CD8-positive, alpha-beta memory T cell (primary cell): ENCODE measurements at regions not wholly inside any gene's neighbourhood (a gene's known extent, or its start where the extent isn't known, plus 50 kb on each side); places are given as distances from the start of the nearest gene placed in this dataset.

Experiments used
- CTCF ChIA-PET: fragments of 350-600 bp; sonication (Branson Sonifier 250); formaldehyde crosslinking; loops from one replicate; lab custom pipeline; 2021; ENCODE audit warnings: antibody characterized with exemption; lab: Charles Lee
- POLR2A ChIA-PET: fragments of 350-600 bp; sonication (Branson Sonifier 250); formaldehyde crosslinking; loops from one replicate; lab custom pipeline; 2021; ENCODE audit warnings: antibody characterized with exemption; lab: Charles Lee
- DNase-seq, 5 donors: peaks; one replicate each; pipeline versions ENCODE4 v3.0.0 to v3.0.0-alpha.2; 2020 to 2022; ENCODE audit warnings: mixed read lengths in 1 of 5
- H3K27ac ChIP-seq: one replicate; pipeline ENCODE4 v1.7.0; 2013; ENCODE audit warnings: low read depth, mild to moderate bottlenecking, low read length, moderate library complexity
- H3K27me3 ChIP-seq: 2 replicates; pipeline ENCODE4 v1.7.0; 2013; ENCODE audit warnings: low read length, mild to moderate bottlenecking; ENCODE audit not compliant: insufficient read depth, poor library complexity, severe bottlenecking
- H3K36me3 ChIP-seq: 2 replicates; pipeline ENCODE4 v1.7.0; 2013; ENCODE audit warnings: mild to moderate bottlenecking, low read length, moderate library complexity; ENCODE audit not compliant: insufficient read depth
- H3K4me1 ChIP-seq: 2 replicates; pipeline ENCODE4 v1.7.0; 2013; ENCODE audit warnings: mild to moderate bottlenecking, low read length, moderate library complexity; ENCODE audit not compliant: insufficient read depth
- H3K4me3 ChIP-seq: 2 replicates; pipeline ENCODE4 v1.7.0; 2013; ENCODE audit warnings: mild to moderate bottlenecking, low read length
- H3K9me3 ChIP-seq: 2 replicates; pipeline ENCODE4 v1.7.0; 2013; ENCODE audit warnings: mild to moderate bottlenecking, low read length
- H3K27ac Mint-ChIP-seq, 8 donors: one replicate each; pipeline ENCODE4 v1.8.0; 2020 to 2021; ENCODE audit warnings: mixed read lengths in 8 of 8, mild to moderate bottlenecking in 6 of 8, inconsistent platforms in 3 of 8, moderate library complexity in 3 of 8
- H3K27me3 Mint-ChIP-seq, 2 donors: one replicate each; pipeline ENCODE4 v1.8.0; 2020 to 2021; ENCODE audit warnings: mixed read lengths in 2 of 2, mild to moderate bottlenecking in 1 of 2, moderate library complexity in 1 of 2
- H3K36me3 Mint-ChIP-seq, 3 donors: one replicate each; pipeline ENCODE4 v1.8.0; 2020 to 2021; ENCODE audit warnings: mixed read lengths in 3 of 3, inconsistent platforms in 1 of 3, mild to moderate bottlenecking in 1 of 3
- H3K4me1 Mint-ChIP-seq, 3 donors: one replicate each; pipeline ENCODE4 v1.8.0; 2020 to 2021; ENCODE audit warnings: mixed read lengths in 3 of 3, inconsistent platforms in 1 of 3, mild to moderate bottlenecking in 1 of 3
- H3K4me3 Mint-ChIP-seq, 7 donors: one replicate each; pipeline ENCODE4 v1.8.0; 2020 to 2021; ENCODE audit warnings: mixed read lengths in 7 of 7, mild to moderate bottlenecking in 6 of 7, moderate library complexity in 4 of 7, inconsistent platforms in 2 of 7
- H3K9me3 Mint-ChIP-seq, 5 donors: one replicate each; pipeline ENCODE4 v1.8.0; 2020 to 2022; ENCODE audit warnings: mixed read lengths in 5 of 5, mild to moderate bottlenecking in 3 of 5, moderate library complexity in 2 of 5, inconsistent platforms in 1 of 5

GRCh38 chr20:17795501-17796071, 95.8 kb downstream of the BANF2 start:
- POLR2A ChIA-PET = no interaction called here
- Histone ChIP-seq H3K36me3 (no peaks in the 10 kb centered on the region), H3K4me1 (no peaks in the 10 kb centered on the region), H3K9me3 (no peaks in the 10 kb centered on the region), H3K27ac (no peak overlapping the region), H3K27me3 (no peaks in the 10 kb centered on the region), H3K4me3 (no peak overlapping the region)
- peaks cover 0 to 10% (median 2%) of the 10 kb centered on the region in 5 donors for H3K9me3 Mint-ChIP-seq
- H3K27ac Mint-ChIP-seq = no peak overlapping the region
- CTCF ChIA-PET = no interaction called here
- H3K27me3 Mint-ChIP-seq = peaks cover 7 to 31% of the 10 kb centered on the region in 2 donors
- H3K36me3 Mint-ChIP-seq = peaks cover 0 to 7% (median 0%) of the 10 kb centered on the region in 3 donors
- no peak for DNase-seq
- H3K4me3 Mint-ChIP-seq = no peak overlapping the region
- peaks cover 0 to 4% (median 3%) of the 10 kb centered on the region in 3 donors for H3K4me1 Mint-ChIP-seq

DNA sequence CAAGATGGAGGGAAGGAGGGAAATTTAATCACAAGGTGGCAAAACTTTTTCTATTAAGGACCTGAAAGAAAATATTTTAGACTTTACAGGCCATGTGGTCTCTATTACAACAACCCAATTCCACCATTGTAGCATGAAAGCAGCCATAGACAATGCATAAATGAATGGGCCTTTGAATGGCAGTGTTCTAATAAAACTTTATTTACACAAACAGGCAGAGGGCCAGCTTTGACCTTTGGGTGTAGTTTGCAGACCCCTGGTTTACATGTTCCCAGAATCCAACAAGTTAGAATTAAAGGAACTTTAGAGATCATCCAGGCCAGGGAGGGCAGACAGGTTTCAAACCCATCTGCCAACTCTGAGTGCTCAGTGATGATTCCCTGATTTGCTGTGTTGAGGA, 95.2 kb downstream of the BANF2 start:
- H3K36me3 Mint-ChIP-seq = peaks cover 0 to 7% (median 0%) of the 10 kb centered on the region in 3 donors
- H3K9me3 ChIP-seq = no peaks in the 10 kb centered on the region
- no peak for DNase-seq
- H3K27ac Mint-ChIP-seq = no peak overlapping the region
- no peaks in the 10 kb centered on the region for H3K27me3 ChIP-seq
- H3K4me1 ChIP-seq = no peaks in the 10 kb centered on the region
- H3K36me3 ChIP-seq = no peaks in the 10 kb centered on the region
- H3K27me3 Mint-ChIP-seq = peaks cover 8 to 32% of the 10 kb centered on the region in 2 donors
- CTCF ChIA-PET = no interaction called here
- POLR2A ChIA-PET = no interaction called here
- H3K4me3 Mint-ChIP-seq = no peak overlapping the region
- H3K4me1 Mint-ChIP-seq = peaks cover 0 to 4% (median 3%) of the 10 kb centered on the region in 3 donors
- H3K9me3 Mint-ChIP-seq = peaks cover 0 to 10% (median 2%) of the 10 kb centered on the region in 5 donors
- no peak overlapping the region for H3K4me3 ChIP-seq
- H3K27ac ChIP-seq = no peak overlapping the region

DNA sequence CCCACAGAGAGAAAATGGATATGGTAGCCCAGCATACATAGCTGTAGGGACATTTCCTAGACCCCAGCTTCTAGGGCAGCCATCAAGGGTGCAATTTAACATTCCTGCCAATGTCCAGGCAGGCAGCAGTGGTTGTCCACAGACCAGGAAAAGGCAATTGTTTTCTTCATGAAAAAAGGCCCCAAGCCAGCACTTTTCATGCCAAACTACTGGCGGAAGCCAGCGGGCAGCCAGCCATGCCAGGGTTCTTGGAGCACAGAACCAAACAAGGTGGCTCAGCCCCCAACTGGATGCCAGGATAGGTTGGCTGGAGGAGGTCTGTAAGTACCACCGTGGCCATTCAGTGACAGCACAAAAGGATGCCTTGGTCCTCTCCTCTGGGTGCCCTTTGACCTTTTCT, 94.6 kb downstream of the BANF2 start:
- no peak overlapping the region for H3K4me3 Mint-ChIP-seq
- no peaks in the 10 kb centered on the region for H3K36me3 ChIP-seq
- peaks cover 10 to 28% of the 10 kb centered on the region in 2 donors for H3K27me3 Mint-ChIP-seq
- H3K9me3 Mint-ChIP-seq = peaks cover 0 to 7% (median 2%) of the 10 kb centered on the region in 5 donors
- H3K4me1 Mint-ChIP-seq = peaks cover 0 to 4% (median 3%) of the 10 kb centered on the region in 3 donors
- peaks cover 0 to 7% (median 0%) of the 10 kb centered on the region in 3 donors for H3K36me3 Mint-ChIP-seq
- H3K4me3 ChIP-seq = no peak overlapping the region
- ChIA-PET CTCF (no interaction called here), POLR2A (no interaction called here)
- no peak overlapping the region for H3K27ac ChIP-seq
- DNase-seq = no peak
- no peaks in the 10 kb centered on the region for H3K9me3 ChIP-seq
- H3K27me3 ChIP-seq = no peaks in the 10 kb centered on the region
- no peaks in the 10 kb centered on the region for H3K4me1 ChIP-seq
- no peak overlapping the region for H3K27ac Mint-ChIP-seq

DNA sequence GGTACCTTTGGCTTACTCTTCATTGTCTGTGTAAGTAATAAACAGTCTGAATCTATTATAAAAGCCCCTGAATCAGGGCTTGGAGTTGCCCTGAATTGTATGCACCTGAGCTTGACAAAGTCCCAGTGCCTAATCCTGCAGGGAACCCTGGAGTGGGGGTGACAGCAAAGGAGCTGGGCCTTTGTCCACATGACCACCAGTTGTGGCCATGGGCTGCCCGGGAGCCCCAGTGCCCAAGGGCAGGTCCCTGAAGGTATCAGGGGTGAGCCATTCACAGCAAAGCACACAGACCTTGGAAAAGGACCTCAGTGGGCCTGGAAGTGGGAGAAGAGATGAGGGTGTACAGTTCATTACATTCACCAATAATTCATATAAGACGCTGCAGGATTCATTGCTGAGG, 94.2 kb downstream of the BANF2 start:
- no peaks in the 10 kb centered on the region for H3K4me1 ChIP-seq
- peaks cover 0 to 4% (median 3%) of the 10 kb centered on the region in 3 donors for H3K4me1 Mint-ChIP-seq
- POLR2A ChIA-PET = no interaction called here
- peaks cover 0 to 6% (median 0%) of the 10 kb centered on the region in 3 donors for H3K36me3 Mint-ChIP-seq
- peaks cover 10 to 23% of the 10 kb centered on the region in 2 donors for H3K27me3 Mint-ChIP-seq
- no peak for DNase-seq
- CTCF ChIA-PET = no interaction called here
- H3K4me3 ChIP-seq = no peak overlapping the region
- no peaks in the 10 kb centered on the region for H3K9me3 ChIP-seq
- H3K27ac Mint-ChIP-seq = no peak overlapping the region
- H3K27me3 ChIP-seq = no peaks in the 10 kb centered on the region
- H3K36me3 ChIP-seq = no peaks in the 10 kb centered on the region
- H3K4me3 Mint-ChIP-seq = no peak overlapping the region
- peaks cover 0 to 4% (median 2%) of the 10 kb centered on the region in 5 donors for H3K9me3 Mint-ChIP-seq
- H3K27ac ChIP-seq = no peak overlapping the region

DNA sequence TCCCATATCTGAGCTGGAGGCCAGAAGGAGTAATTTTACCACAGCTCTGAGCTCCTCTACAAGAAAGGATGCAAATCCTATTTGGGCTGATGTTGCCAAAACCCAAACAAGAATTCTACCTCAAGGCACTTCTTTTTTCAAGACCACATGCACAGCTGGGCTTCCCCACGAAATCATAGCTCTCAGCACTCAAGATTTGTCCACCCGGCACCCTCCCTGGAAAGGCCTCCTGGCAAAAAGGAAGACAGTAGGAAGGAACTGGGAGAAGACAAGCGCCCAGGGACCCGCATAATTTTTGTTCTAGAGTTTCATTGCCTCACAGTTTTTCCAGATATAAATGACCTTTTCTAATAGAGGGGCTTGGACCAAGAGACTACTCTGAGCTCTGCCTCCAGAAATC, 90.5 kb downstream of the BANF2 start:
- POLR2A ChIA-PET = no interaction called here
- CTCF ChIA-PET = no interaction called here

DNA sequence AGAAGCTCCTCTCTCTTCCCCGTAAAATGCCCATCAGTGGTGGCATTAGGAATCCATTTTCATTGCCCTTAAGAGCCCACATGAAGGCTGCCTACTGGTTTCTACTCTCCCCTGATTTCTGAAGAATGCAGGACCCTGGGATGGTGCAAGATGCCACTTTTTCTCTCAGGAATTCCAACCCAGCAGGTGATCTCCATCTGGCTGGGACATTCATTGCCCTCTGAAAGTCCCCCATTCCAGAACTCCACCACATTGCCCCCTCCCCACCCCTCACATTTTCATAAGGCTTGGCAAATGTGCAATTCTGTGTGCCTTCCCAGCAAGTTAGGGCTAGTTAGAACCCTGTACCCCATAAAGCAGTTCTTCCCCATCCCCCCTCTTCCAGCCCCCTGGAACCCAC, 88.0 kb downstream of the BANF2 start:
- peaks cover 11 to 12% of the 10 kb centered on the region in 2 donors for H3K27me3 Mint-ChIP-seq
- Histone ChIP-seq H3K4me3 (no peak overlapping the region), H3K36me3 (no peaks in the 10 kb centered on the region), H3K4me1 (no peaks in the 10 kb centered on the region), H3K27ac (no peak overlapping the region), H3K27me3 (no peaks in the 10 kb centered on the region), H3K9me3 (no peaks in the 10 kb centered on the region)
- H3K4me1 Mint-ChIP-seq = no peaks in the 10 kb centered on the region
- H3K27ac Mint-ChIP-seq = no peak overlapping the region
- DNase-seq = no peak
- ChIA-PET CTCF (interaction anchor here (0.8 kb wide), 1 partner anchor 61 kb away, joined by 3 read pairs; no protein-coding TSS in a partner anchor), POLR2A (no interaction called here)
- no peaks in the 10 kb centered on the region for H3K9me3 Mint-ChIP-seq
- no peak overlapping the region for H3K4me3 Mint-ChIP-seq
- H3K36me3 Mint-ChIP-seq = no peaks in the 10 kb centered on the region

More for the DNA sequence above, 90.5 kb downstream of the BANF2 start:
- H3K9me3 ChIP-seq = no peaks in the 10 kb centered on the region
- Mint-ChIP-seq H3K4me3 (no peak overlapping the region), H3K4me1 (no peaks in the 10 kb centered on the region), H3K27me3 (peaks cover 11 to 12% of the 10 kb centered on the region in 2 donors), H3K9me3 (no peaks in the 10 kb centered on the region), H3K36me3 (no peaks in the 10 kb centered on the region), H3K27ac (no peak overlapping the region)
- no peak for DNase-seq
- no peaks in the 10 kb centered on the region for H3K4me1 ChIP-seq
- no peak overlapping the region for H3K27ac ChIP-seq
- H3K4me3 ChIP-seq = no peak overlapping the region
- H3K27me3 ChIP-seq = no peaks in the 10 kb centered on the region
- no peaks in the 10 kb centered on the region for H3K36me3 ChIP-seq

- H3K4me3 ChIP-seq = no peak overlapping the region
- no peaks in the 10 kb centered on the region for H3K36me3 Mint-ChIP-seq
- no peaks in the 10 kb centered on the region for H3K27me3 ChIP-seq
- no peaks in the 10 kb centered on the region for H3K9me3 ChIP-seq
- H3K4me1 Mint-ChIP-seq = no peaks in the 10 kb centered on the region
- H3K36me3 ChIP-seq = no peaks in the 10 kb centered on the region
- H3K27me3 Mint-ChIP-seq = peaks cover 6 to 16% of the 10 kb centered on the region in 2 donors
- no peaks in the 10 kb centered on the region for H3K9me3 Mint-ChIP-seq
- POLR2A ChIA-PET = no interaction called here
- peak overlapping the region in 1 of 8 donors; percentile 64 for H3K27ac Mint-ChIP-seq
- H3K4me3 Mint-ChIP-seq = no peak overlapping the region
- H3K4me1 ChIP-seq = no peaks in the 10 kb centered on the region
- H3K27ac ChIP-seq = no peak overlapping the region
- DNase-seq = no peak
- CTCF ChIA-PET = no interaction called here
Measured at GRCh38 chr20:17786221-17786718, 86.5 kb downstream of the BANF2 start.
